ENCODE measurements at regions not wholly inside any gene's neighbourhood (a gene's known extent, or its start where the extent isn't known, plus 50 kb on each side); places are given as distances from the start of the nearest gene placed in this dataset.
"Not testable (repeated sequence)": the region's sequence is repeated elsewhere in the genome, so short reads cannot be mapped to it uniquely, and the experiment has no call there.

- no peak for DNase-seq (ENCODE audit: low spot score)
These were observed 56.4 kb downstream of the FOXF2 start for GRCh38 chr6:1445650-1446330.

- no peak for DNase-seq (ENCODE audit: low spot score)
These were observed 60.5 kb downstream of the FOXF2 start for GRCh38 chr6:1449896-1450295.

GRCh38 chr6:1453024-1453423 lies 63.6 kb downstream of the FOXF2 start:
- no peak for DNase-seq (ENCODE audit: low spot score)

GRCh38 chr6:1456816-1457215 lies 67.4 kb downstream of the FOXF2 start:
- not testable (repeated sequence) for DNase-seq (ENCODE audit: low spot score)

GRCh38 chr6:1461207-1461606 lies 71.8 kb downstream of the FOXF2 start:
- no peak for DNase-seq (ENCODE audit: low spot score)

GRCh38 chr6:1461736-1462135 lies 72.4 kb downstream of the FOXF2 start:
- DNase-seq (ENCODE audit: low spot score), result no peak

GRCh38 chr6:1463275-1463674 lies 73.9 kb downstream of the FOXF2 start:
- no peak for DNase-seq (ENCODE audit: low spot score)

GRCh38 chr6:1463751-1464426 lies 74.5 kb downstream of the FOXF2 start:
- DNase-seq (ENCODE audit: low spot score), result no peak

- DNase-seq (ENCODE audit: low spot score), result peak; percentile 68
These were observed 75.5 kb downstream of the FOXF2 start for GRCh38 chr6:1464781-1465370.

GRCh38 chr6:1468126-1468525 lies 78.8 kb downstream of the FOXF2 start:
- no peak for DNase-seq (ENCODE audit: low spot score)

- no peak for DNase-seq (ENCODE audit: low spot score)
These were observed 80.7 kb downstream of the FOXF2 start for GRCh38 chr6:1470040-1470439.

- DNase-seq (ENCODE audit: low spot score), result no peak
These were observed 83.3 kb downstream of the FOXF2 start for GRCh38 chr6:1472643-1473042.

- DNase-seq (ENCODE audit: low spot score), result no peak
These were observed 83.8 kb downstream of the FOXF2 start for GRCh38 chr6:1473166-1473565.

- no peak for DNase-seq (ENCODE audit: low spot score)
These were observed 84.2 kb downstream of the FOXF2 start for GRCh38 chr6:1473598-1473997.

GRCh38 chr6:1474205-1474604 lies 84.8 kb downstream of the FOXF2 start:
- DNase-seq (ENCODE audit: low spot score), result no peak

- no peak for DNase-seq (ENCODE audit: low spot score)
These were observed 85.8 kb downstream of the FOXF2 start for GRCh38 chr6:1475174-1475573.

GRCh38 chr6:1477432-1478090 lies 88.2 kb downstream of the FOXF2 start:
- peak; percentile 83 for DNase-seq (ENCODE audit: low spot score)

GRCh38 chr6:1478163-1478826 lies 88.9 kb downstream of the FOXF2 start:
- DNase-seq (ENCODE audit: low spot score), result not testable (repeated sequence)

- DNase-seq (ENCODE audit: low spot score), result peak; percentile 87
These were observed 89.7 kb downstream of the FOXF2 start for GRCh38 chr6:1479095-1479494.

- DNase-seq (ENCODE audit: low spot score), result peak; percentile 82
These were observed 90.3 kb downstream of the FOXF2 start for GRCh38 chr6:1479601-1480221.

GRCh38 chr6:1481286-1481685 lies 91.9 kb downstream of the FOXF2 start:
- peak; percentile 22 for DNase-seq (ENCODE audit: low spot score)

Measured in umbilical cord (tissue), 1 donor.